ENCODE measurements at regions not wholly inside any gene's neighbourhood (a gene's known extent, or its start where the extent isn't known, plus 50 kb on each side); places are given as distances from the start of the nearest gene placed in this dataset.

- no peak for DNase-seq (ENCODE audit: low read depth)
- in situ Hi-C loops (cut with HindIII; ENCODE audit: low pct_unique_long_range_greater_than_20kb, low sequenced_read_pairs), result no loop called here
Observed at GRCh38 chr2:116582850-116583249, 1231.6 kb upstream of the DDX18 start.

GRCh38 chr2:116585669-116586327 lies 1228.7 kb upstream of the DDX18 start:
- DNase-seq (ENCODE audit: low read depth), result no peak
- in situ Hi-C loops (cut with HindIII; ENCODE audit: low pct_unique_long_range_greater_than_20kb, low sequenced_read_pairs), result no loop called here

- DNase-seq (ENCODE audit: low read depth), result no peak
- in situ Hi-C loops (cut with HindIII; ENCODE audit: low pct_unique_long_range_greater_than_20kb, low sequenced_read_pairs), result no loop called here
Observed at GRCh38 chr2:116586328-116586689, 1228.2 kb upstream of the DDX18 start.

Measured in Caki2 (cell line).